Liver (tissue), 3 donors: ENCODE measurements at regions not wholly inside any gene's neighbourhood (a gene's known extent, or its start where the extent isn't known, plus 50 kb on each side); places are given as distances from the start of the nearest gene placed in this dataset.

ENCODE experiments used
- CTCF ChIP-seq: fragments of 150-350 bp; IDR thresholded peaks from 2 replicates; pipeline ENCODE4 v1.5.1; 2017; ENCODE audit warnings: improper control_type of control experiment, low read depth, low read length; ENCODE audit not compliant: missing input control
- NR2F2 ChIP-seq: IDR thresholded peaks from 2 replicates; pipeline ENCODE4 v1.6.1; 2016; ENCODE audit warnings: antibody characterized with exemption
- donor health status: healthy.
- donor health status: healthy.

- TF ChIP-seq CTCF (no peak), NR2F2 (no peak)
Observed at GRCh38 chr5:119808474-119808873, 179.1 kb downstream of the FAM170A start.
